GM23338 (cell line): ENCODE measurements at regions not wholly inside any gene's neighbourhood (a gene's known extent, or its start where the extent isn't known, plus 50 kb on each side); places are given as distances from the start of the nearest gene placed in this dataset.

ENCODE experiments used
- ATAC-seq: fragments of 200-7000 bp; cut with Tn5 transposase; 3 replicates; pipeline ENCODE4 v1.9.1; 2020
- DNase-seq: peaks from one replicate; pipeline ENCODE4 v3.0.0-alpha.2; 2015; ENCODE audit warnings: low spot score
- H2AFZ ChIP-seq: fragments of 200-600 bp; sonication (generic); 2 replicates; pipeline ENCODE4 v1.8.0; 2016; ENCODE audit warnings: antibody characterized with exemption, mild to moderate bottlenecking, moderate library complexity
- H3F3A ChIP-seq: fragments of 200-600 bp; sonication (generic); replicated peaks from 2 replicates; pipeline ENCODE4 v1.8.0; 2017; ENCODE audit warnings: antibody characterized with exemption, mixed run types, low read depth
- H3K27ac ChIP-seq: fragments of 200-600 bp; sonication (generic); 2 replicates; pipeline ENCODE4 v1.6.1; 2016; ENCODE audit warnings: low read depth
- H3K27me3 ChIP-seq: fragments of 200-600 bp; sonication (generic); 2 replicates; pipeline ENCODE4 v1.8.0; 2016; ENCODE audit warnings: mild to moderate bottlenecking, mixed run types, moderate library complexity; ENCODE audit not compliant: insufficient read depth
- H3K36me3 ChIP-seq: fragments of 200-600 bp; sonication (generic); 2 replicates; pipeline ENCODE4 v1.8.0; 2016; ENCODE audit warnings: mild to moderate bottlenecking; ENCODE audit not compliant: insufficient read depth
- H3K4me1 ChIP-seq: fragments of 200-600 bp; sonication (generic); 2 replicates; pipeline ENCODE4 v1.8.0; 2016; ENCODE audit warnings: mild to moderate bottlenecking, moderate library complexity; ENCODE audit not compliant: insufficient read depth
- H3K4me2 ChIP-seq: fragments of 200-600 bp; sonication (generic); 2 replicates; pipeline ENCODE4 v1.7.1; 2017; ENCODE audit warnings: mixed run types
- H3K4me3 ChIP-seq: fragments of 200-600 bp; sonication (generic); 2 replicates; pipeline ENCODE4 v1.6.1; 2016; ENCODE audit warnings: mixed run types
- H3K79me2 ChIP-seq: fragments of 200-600 bp; sonication (generic); replicated peaks from 2 replicates; pipeline ENCODE4 v1.8.0; 2017; ENCODE audit warnings: mild to moderate bottlenecking; ENCODE audit not compliant: insufficient read depth
- H3K9me2 ChIP-seq: fragments of 200-600 bp; sonication (generic); 2 replicates; pipeline ENCODE4 v1.8.0; 2017; ENCODE audit not compliant: insufficient read depth
- H4K20me1 ChIP-seq: fragments of 200-600 bp; sonication (generic); replicated peaks from 2 replicates; pipeline ENCODE4 v1.8.0; 2017; ENCODE audit warnings: mild to moderate bottlenecking; ENCODE audit not compliant: insufficient read depth
- H3K27ac Mint-ChIP-seq: 2 replicates; pipeline ENCODE4 v1.8.0; 2020; ENCODE audit warnings: inconsistent platforms, mild to moderate bottlenecking, moderate library complexity, mixed read lengths
- H3K27me3 Mint-ChIP-seq: 3 replicates; pipeline ENCODE4 v1.8.0; 2022; ENCODE audit warnings: low read depth, mild to moderate bottlenecking, moderate library complexity, mixed read lengths, inconsistent platforms; ENCODE audit not compliant: insufficient read depth, poor library complexity
- H3K36me3 Mint-ChIP-seq: 3 replicates; pipeline ENCODE4 v1.8.0; 2021; ENCODE audit warnings: low read depth, mild to moderate bottlenecking, inconsistent platforms, moderate library complexity, mixed read lengths
- H3K4me1 Mint-ChIP-seq: 3 replicates; pipeline ENCODE4 v1.8.0; 2020; ENCODE audit warnings: mild to moderate bottlenecking, inconsistent platforms, mixed read lengths
- H3K4me3 Mint-ChIP-seq: 3 replicates; pipeline ENCODE4 v1.8.0; 2021; ENCODE audit warnings: moderate library complexity, mild to moderate bottlenecking, inconsistent platforms, mixed read lengths
- H3K9me3 Mint-ChIP-seq: 3 replicates; pipeline ENCODE4 v1.8.0; 2020; ENCODE audit warnings: moderate library complexity, mild to moderate bottlenecking, inconsistent platforms, mixed read lengths
- CREB1 ChIP-seq: fragments of 250-450 bp; sonication (Bioruptor Pico); IDR thresholded peaks from 2 replicates; pipeline ENCODE4 v1.5.0; 2020; ENCODE audit warnings: low read depth, mild to moderate bottlenecking, moderate library complexity
- CTCF ChIP-seq, 2 experiments: fragments of 200-600 bp in 1 of 2; sonication (generic) in 1 of 2; conservative IDR thresholded peaks; 2 replicates each; pipeline versions ENCODE4 v1.5.1 to v1.6.1; 2016 to 2017; ENCODE audit warnings: antibody characterized with exemption in 2 of 2, low read depth in 2 of 2, mild to moderate bottlenecking in 2 of 2, moderate library complexity in 1 of 2
- ETS1 ChIP-seq: IDR thresholded peaks from 2 replicates; pipeline ENCODE4 v1.6.1; 2016; ENCODE audit warnings: antibody characterized with exemption
- EZH2 ChIP-seq: fragments of 200-600 bp; sonication (generic); IDR thresholded peaks from one replicate; pipeline ENCODE4 v1.8.0; 2017; ENCODE audit warnings: antibody characterized with exemption, mild to moderate bottlenecking, low read depth; ENCODE audit not compliant: unreplicated experiment
- EZH2phosphoT487 ChIP-seq: fragments of 200-600 bp; sonication (generic); IDR thresholded peaks from one replicate; pipeline ENCODE4 v1.8.1; 2018; ENCODE audit warnings: antibody characterized with exemption; ENCODE audit not compliant: unreplicated experiment
- JUNB ChIP-seq: IDR thresholded peaks from one replicate; pipeline ENCODE4 v1.6.1; 2016; ENCODE audit warnings: antibody characterized with exemption; ENCODE audit not compliant: unreplicated experiment
- NANOG ChIP-seq: IDR thresholded peaks from 2 replicates; pipeline ENCODE4 v1.6.1; 2016; ENCODE audit warnings: antibody characterized with exemption, borderline replicate concordance
- POLR2AphosphoS5 ChIP-seq: IDR thresholded peaks from 2 replicates; pipeline ENCODE4 v1.6.1; 2016; ENCODE audit warnings: antibody characterized with exemption, low read depth
- STAT1 ChIP-seq: IDR thresholded peaks from one replicate; pipeline ENCODE4 v1.6.1; 2016; ENCODE audit warnings: antibody characterized with exemption; ENCODE audit not compliant: unreplicated experiment
- ZNF114 ChIP-seq: fragments of 250-450 bp; sonication (Bioruptor Pico); IDR thresholded peaks from 2 replicates; pipeline ENCODE4 v1.5.0; 2020; ENCODE audit warnings: mild to moderate bottlenecking, moderate library complexity
- ZNF331 ChIP-seq: fragments of 250-450 bp; sonication (Bioruptor Pico); IDR thresholded peaks from 2 replicates; pipeline ENCODE4 v1.5.0; 2020; ENCODE audit warnings: low read depth, mild to moderate bottlenecking, moderate library complexity
- TF ChIP-seq, protein P1 (sequence below): fragments of 250-450 bp; sonication (Bioruptor Pico); IDR thresholded peaks from 2 replicates; pipeline ENCODE4 v1.5.0; 2020; ENCODE audit warnings: mild to moderate bottlenecking, moderate library complexity
- TF ChIP-seq, protein P2 (sequence below): IDR thresholded peaks from one replicate; pipeline ENCODE4 v1.6.1; 2018; ENCODE audit warnings: antibody characterized with exemption; ENCODE audit not compliant: unreplicated experiment

- no peaks in the 10 kb centered on the region for H3F3A ChIP-seq
- no peak for ATAC-seq
- no peaks in the 10 kb centered on the region for H3K4me1 ChIP-seq
- Mint-ChIP-seq H3K4me3 (no peak overlapping the region), H3K27me3 (peaks cover 2% of the 10 kb centered on the region), H3K4me1 (no peaks in the 10 kb centered on the region; the same call in 2 of the 3 replicates), H3K36me3 (no peaks in the 10 kb centered on the region), H3K9me3 (no peaks in the 10 kb centered on the region), H3K27ac (no peak overlapping the region)
- H3K79me2 ChIP-seq, result no peaks in the 10 kb centered on the region
- H3K4me3 ChIP-seq, result no peak overlapping the region
- H3K9me2 ChIP-seq, result no peaks in the 10 kb centered on the region
- H4K20me1 ChIP-seq, result no peaks in the 10 kb centered on the region
- H2AFZ ChIP-seq, result no peak overlapping the region
- H3K4me2 ChIP-seq, result no peak overlapping the region
- no peaks in the 10 kb centered on the region for H3K36me3 ChIP-seq
- TF ChIP-seq POLR2AphosphoS5 (no peak), CTCF (conservative IDR thresholded peaks at IDR 0.05; ENCODE audit: low read depth in 2 of 2) (no peak), STAT1 (no peak), ETS1 (no peak), CREB1 (CRISPR knock-in tag) (no peak), JUNB (no peak), ZNF114 (CRISPR knock-in tag) (no peak), ZNF331 (CRISPR knock-in tag) (no peak), EZH2 (no peak), NANOG (no peak), EZH2phosphoT487 (no peak)
- TF ChIP-seq, protein P1, sequence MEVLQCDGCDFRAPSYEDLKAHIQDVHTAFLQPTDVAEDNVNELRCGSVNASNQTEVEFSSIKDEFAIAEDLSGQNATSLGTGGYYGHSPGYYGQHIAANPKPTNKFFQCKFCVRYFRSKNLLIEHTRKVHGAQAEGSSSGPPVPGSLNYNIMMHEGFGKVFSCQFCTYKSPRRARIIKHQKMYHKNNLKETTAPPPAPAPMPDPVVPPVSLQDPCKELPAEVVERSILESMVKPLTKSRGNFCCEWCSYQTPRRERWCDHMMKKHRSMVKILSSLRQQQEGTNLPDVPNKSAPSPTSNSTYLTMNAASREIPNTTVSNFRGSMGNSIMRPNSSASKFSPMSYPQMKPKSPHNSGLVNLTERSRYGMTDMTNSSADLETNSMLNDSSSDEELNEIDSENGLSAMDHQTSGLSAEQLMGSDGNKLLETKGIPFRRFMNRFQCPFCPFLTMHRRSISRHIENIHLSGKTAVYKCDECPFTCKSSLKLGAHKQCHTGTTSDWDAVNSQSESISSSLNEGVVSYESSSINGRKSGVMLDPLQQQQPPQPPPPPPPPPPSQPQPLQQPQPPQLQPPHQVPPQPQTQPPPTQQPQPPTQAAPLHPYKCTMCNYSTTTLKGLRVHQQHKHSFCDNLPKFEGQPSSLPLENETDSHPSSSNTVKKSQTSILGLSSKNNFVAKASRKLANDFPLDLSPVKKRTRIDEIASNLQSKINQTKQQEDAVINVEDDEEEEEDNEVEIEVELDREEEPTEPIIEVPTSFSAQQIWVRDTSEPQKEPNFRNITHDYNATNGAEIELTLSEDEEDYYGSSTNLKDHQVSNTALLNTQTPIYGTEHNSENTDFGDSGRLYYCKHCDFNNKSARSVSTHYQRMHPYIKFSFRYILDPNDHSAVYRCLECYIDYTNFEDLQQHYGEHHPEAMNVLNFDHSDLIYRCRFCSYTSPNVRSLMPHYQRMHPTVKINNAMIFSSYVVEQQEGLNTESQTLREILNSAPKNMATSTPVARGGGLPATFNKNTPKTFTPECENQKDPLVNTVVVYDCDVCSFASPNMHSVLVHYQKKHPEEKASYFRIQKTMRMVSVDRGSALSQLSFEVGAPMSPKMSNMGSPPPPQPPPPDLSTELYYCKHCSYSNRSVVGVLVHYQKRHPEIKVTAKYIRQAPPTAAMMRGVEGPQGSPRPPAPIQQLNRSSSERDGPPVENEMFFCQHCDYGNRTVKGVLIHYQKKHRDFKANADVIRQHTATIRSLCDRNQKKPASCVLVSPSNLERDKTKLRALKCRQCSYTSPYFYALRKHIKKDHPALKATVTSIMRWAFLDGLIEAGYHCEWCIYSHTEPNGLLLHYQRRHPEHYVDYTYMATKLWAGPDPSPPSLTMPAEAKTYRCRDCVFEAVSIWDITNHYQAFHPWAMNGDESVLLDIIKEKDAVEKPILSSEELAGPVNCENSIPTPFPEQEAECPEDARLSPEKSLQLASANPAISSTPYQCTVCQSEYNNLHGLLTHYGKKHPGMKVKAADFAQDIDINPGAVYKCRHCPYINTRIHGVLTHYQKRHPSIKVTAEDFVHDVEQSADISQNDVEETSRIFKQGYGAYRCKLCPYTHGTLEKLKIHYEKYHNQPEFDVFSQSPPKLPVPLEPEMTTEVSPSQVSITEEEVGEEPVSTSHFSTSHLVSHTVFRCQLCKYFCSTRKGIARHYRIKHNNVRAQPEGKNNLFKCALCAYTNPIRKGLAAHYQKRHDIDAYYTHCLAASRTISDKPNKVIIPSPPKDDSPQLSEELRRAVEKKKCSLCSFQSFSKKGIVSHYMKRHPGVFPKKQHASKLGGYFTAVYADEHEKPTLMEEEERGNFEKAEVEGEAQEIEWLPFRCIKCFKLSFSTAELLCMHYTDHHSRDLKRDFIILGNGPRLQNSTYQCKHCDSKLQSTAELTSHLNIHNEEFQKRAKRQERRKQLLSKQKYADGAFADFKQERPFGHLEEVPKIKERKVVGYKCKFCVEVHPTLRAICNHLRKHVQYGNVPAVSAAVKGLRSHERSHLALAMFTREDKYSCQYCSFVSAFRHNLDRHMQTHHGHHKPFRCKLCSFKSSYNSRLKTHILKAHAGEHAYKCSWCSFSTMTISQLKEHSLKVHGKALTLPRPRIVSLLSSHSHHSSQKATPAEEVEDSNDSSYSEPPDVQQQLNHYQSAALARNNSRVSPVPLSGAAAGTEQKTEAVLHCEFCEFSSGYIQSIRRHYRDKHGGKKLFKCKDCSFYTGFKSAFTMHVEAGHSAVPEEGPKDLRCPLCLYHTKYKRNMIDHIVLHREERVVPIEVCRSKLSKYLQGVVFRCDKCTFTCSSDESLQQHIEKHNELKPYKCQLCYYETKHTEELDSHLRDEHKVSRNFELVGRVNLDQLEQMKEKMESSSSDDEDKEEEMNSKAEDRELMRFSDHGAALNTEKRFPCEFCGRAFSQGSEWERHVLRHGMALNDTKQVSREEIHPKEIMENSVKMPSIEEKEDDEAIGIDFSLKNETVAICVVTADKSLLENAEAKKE, result no peak
- TF ChIP-seq, protein P2, sequence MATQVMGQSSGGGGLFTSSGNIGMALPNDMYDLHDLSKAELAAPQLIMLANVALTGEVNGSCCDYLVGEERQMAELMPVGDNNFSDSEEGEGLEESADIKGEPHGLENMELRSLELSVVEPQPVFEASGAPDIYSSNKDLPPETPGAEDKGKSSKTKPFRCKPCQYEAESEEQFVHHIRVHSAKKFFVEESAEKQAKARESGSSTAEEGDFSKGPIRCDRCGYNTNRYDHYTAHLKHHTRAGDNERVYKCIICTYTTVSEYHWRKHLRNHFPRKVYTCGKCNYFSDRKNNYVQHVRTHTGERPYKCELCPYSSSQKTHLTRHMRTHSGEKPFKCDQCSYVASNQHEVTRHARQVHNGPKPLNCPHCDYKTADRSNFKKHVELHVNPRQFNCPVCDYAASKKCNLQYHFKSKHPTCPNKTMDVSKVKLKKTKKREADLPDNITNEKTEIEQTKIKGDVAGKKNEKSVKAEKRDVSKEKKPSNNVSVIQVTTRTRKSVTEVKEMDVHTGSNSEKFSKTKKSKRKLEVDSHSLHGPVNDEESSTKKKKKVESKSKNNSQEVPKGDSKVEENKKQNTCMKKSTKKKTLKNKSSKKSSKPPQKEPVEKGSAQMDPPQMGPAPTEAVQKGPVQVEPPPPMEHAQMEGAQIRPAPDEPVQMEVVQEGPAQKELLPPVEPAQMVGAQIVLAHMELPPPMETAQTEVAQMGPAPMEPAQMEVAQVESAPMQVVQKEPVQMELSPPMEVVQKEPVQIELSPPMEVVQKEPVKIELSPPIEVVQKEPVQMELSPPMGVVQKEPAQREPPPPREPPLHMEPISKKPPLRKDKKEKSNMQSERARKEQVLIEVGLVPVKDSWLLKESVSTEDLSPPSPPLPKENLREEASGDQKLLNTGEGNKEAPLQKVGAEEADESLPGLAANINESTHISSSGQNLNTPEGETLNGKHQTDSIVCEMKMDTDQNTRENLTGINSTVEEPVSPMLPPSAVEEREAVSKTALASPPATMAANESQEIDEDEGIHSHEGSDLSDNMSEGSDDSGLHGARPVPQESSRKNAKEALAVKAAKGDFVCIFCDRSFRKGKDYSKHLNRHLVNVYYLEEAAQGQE, result no peak
- H3K27me3 ChIP-seq, result no peaks in the 10 kb centered on the region
- DNase-seq, result no peak
- H3K27ac ChIP-seq, result no peak overlapping the region
Observed at GRCh38 chrX:42131856-42132255, 208.5 kb upstream of the CASK start.
